Nephron progenitor cell (in vitro differentiated cells): ENCODE measurements at regions not wholly inside any gene's neighbourhood (a gene's known extent, or its start where the extent isn't known, plus 50 kb on each side); places are given as distances from the start of the nearest gene placed in this dataset.

ENCODE experiments used
- DNase-seq: peaks from one replicate; pipeline ENCODE4 v3.0.0; 2021
- H3K27ac Mint-ChIP-seq: 2 replicates; pipeline ENCODE4 v1.8.0; 2021; ENCODE audit warnings: mild to moderate bottlenecking, moderate library complexity, mixed read lengths
- H3K27me3 Mint-ChIP-seq: 2 replicates; pipeline ENCODE4 v1.8.0; 2021; ENCODE audit warnings: mild to moderate bottlenecking, low read depth, mixed read lengths; ENCODE audit not compliant: poor library complexity
- H3K36me3 Mint-ChIP-seq: 2 replicates; pipeline ENCODE4 v1.8.0; 2021; ENCODE audit warnings: low read depth, mixed read lengths
- H3K4me1 Mint-ChIP-seq: 2 replicates; pipeline ENCODE4 v1.8.0; 2021; ENCODE audit warnings: mixed read lengths
- H3K4me3 Mint-ChIP-seq: 2 replicates; pipeline ENCODE4 v1.8.0; 2021; ENCODE audit warnings: mild to moderate bottlenecking, moderate library complexity, mixed read lengths
- H3K9me3 Mint-ChIP-seq: 2 replicates; pipeline ENCODE4 v1.8.0; 2021; ENCODE audit warnings: mild to moderate bottlenecking, moderate library complexity, mixed read lengths
- CTCF ChIP-seq: fragments of 200-600 bp; sonication (generic); IDR thresholded peaks from 2 replicates; pipeline ENCODE4 v1.5.0; 2021; ENCODE audit warnings: antibody characterized with exemption

GRCh38 chr7:128165927-128166420 lies 75.1 kb upstream of the LEP start:
- H3K27me3 Mint-ChIP-seq, result peaks cover 94% of the 10 kb centered on the region
- H3K27ac Mint-ChIP-seq, result no peak overlapping the region
- TF ChIP-seq CTCF, result no peak
- H3K4me3 Mint-ChIP-seq, result peak overlapping the region; percentile 78
- peaks cover 14% of the 10 kb centered on the region for H3K4me1 Mint-ChIP-seq
- no peaks in the 10 kb centered on the region for H3K9me3 Mint-ChIP-seq
- no peaks in the 10 kb centered on the region for H3K36me3 Mint-ChIP-seq
- DNase-seq, result no peak

GRCh38 chr7:128166603-128167041 lies 74.5 kb upstream of the LEP start:
- peaks cover 94% of the 10 kb centered on the region for H3K27me3 Mint-ChIP-seq
- peaks cover 14% of the 10 kb centered on the region for H3K4me1 Mint-ChIP-seq
- TF ChIP-seq CTCF, result no peak
- no peak overlapping the region for H3K27ac Mint-ChIP-seq
- no peaks in the 10 kb centered on the region for H3K36me3 Mint-ChIP-seq
- H3K4me3 Mint-ChIP-seq, result peak overlapping the region; percentile 78
- no peaks in the 10 kb centered on the region for H3K9me3 Mint-ChIP-seq
- peak; percentile 44 for DNase-seq

GRCh38 chr7:128167042-128167701 lies 73.9 kb upstream of the LEP start:
- Mint-ChIP-seq H3K27me3 (peaks cover 96% of the 10 kb centered on the region), H3K27ac (no peak overlapping the region), H3K9me3 (no peaks in the 10 kb centered on the region)

GRCh38 chr7:128167791-128168666 lies 73.0 kb upstream of the LEP start:
- no peak for TF ChIP-seq CTCF
- no peak overlapping the region for H3K27ac Mint-ChIP-seq
- no peaks in the 10 kb centered on the region for H3K36me3 Mint-ChIP-seq
- peaks cover 98% of the 10 kb centered on the region for H3K27me3 Mint-ChIP-seq
- DNase-seq, result peak; percentile 16
- H3K4me1 Mint-ChIP-seq, result peaks cover 14% of the 10 kb centered on the region
- H3K9me3 Mint-ChIP-seq, result no peaks in the 10 kb centered on the region
- peak overlapping the region; percentile 77 for H3K4me3 Mint-ChIP-seq

More at GRCh38 chr7:128167042-128167701, 73.9 kb upstream of the LEP start:
- H3K4me1 Mint-ChIP-seq, result peaks cover 14% of the 10 kb centered on the region
- H3K4me3 Mint-ChIP-seq, result peak overlapping the region; percentile 66
- DNase-seq, result peak; percentile 47
- H3K36me3 Mint-ChIP-seq, result no peaks in the 10 kb centered on the region
- TF ChIP-seq CTCF, result no peak

- no peaks in the 10 kb centered on the region for H3K9me3 Mint-ChIP-seq
- peaks cover 14% of the 10 kb centered on the region for H3K4me1 Mint-ChIP-seq
- no peaks in the 10 kb centered on the region for H3K36me3 Mint-ChIP-seq
- TF ChIP-seq CTCF, result no peak
- peak; percentile 97 for DNase-seq
- no peak overlapping the region for H3K27ac Mint-ChIP-seq
- H3K27me3 Mint-ChIP-seq, result peaks cover 98% of the 10 kb centered on the region
- peak overlapping the region; percentile 77 for H3K4me3 Mint-ChIP-seq
Observed at GRCh38 chr7:128168667-128169210, 72.3 kb upstream of the LEP start.
